ENCODE measurements at regions not wholly inside any gene's neighbourhood (a gene's known extent, or its start where the extent isn't known, plus 50 kb on each side); places are given as distances from the start of the nearest gene placed in this dataset.

DNA sequence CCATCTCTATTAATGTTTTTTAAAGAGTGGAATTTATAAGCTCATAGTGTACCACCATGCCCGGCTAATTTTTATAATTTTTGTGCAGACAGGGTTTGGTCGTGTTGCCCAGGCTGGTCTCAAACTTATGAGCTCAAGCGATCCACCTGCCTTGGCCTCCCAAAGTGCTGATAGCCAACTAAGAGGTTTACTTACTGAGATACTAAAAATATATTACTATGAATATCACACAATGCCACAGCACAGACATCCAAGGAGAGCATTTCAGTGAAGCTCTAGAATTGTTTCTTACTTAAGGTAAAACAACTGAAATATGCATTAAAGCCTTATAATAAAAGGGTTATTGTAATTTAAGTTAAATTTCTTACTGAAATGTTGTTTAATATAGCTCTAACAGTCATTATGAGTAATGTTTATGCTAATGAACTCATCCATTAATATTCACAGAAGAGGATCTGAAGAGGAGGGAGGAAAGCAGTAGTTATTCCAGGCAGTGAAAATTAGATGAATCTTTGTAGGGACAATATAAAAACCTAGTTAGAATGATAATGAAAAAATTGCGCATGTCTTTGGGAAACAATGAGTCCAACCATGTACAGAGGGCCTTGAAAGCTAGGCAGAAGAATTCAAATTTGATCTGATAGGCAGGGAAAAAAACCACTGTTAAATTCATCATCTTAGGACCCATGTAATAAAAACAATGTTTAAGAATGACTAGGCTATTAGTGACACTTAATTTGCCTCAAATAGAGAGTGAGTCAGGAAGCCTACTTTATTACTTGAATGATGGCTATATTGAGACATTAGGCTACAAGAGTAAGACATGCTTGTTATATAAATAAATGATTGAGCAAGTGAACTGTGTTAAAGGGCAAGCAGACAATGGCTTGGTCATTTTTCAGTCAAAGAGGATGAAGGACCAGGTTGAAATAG, 99.2 kb downstream of the SLC41A2 start:
- DNase-seq, result no peak

DNA sequence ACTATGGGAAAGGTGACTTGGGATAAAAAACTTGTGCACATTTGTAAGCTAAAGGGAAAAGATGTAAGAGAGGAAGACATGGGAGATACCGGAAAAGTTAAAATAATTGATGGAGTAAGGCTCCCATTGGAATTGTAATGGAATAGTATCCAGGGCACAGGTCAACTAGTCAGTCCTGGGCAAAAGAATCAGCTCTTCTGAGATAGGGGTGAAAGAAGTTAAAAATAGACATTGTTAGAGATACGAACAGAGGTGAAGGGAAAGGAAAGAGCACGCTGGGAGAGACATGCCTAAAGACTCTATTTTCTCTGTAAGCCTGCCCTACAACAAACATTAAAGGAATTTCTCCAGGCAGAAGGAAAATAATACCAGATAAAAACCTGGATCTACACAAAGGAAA, 101.6 kb downstream of the SLC41A2 start:
- DNase-seq, result no peak

DNA sequence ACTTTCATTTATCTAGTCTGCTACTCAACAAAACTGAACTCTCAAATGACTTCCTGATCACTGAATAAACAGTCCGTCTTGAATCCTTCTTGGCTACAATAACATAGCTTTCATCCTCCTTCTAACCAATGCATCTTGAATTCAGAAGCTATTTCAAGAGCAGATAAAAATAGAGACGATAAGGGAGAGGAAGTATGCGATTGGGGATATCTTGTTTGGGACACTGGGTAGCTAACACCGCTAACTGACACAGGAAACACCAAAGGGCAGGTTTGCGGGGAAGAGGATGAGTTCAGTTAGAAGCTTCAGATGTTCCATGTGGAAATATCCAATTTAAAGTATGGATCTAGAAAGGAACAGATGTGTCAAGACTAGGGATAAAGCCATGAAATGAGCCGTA, 102.5 kb downstream of the SLC41A2 start:
- no peak for DNase-seq

DNA sequence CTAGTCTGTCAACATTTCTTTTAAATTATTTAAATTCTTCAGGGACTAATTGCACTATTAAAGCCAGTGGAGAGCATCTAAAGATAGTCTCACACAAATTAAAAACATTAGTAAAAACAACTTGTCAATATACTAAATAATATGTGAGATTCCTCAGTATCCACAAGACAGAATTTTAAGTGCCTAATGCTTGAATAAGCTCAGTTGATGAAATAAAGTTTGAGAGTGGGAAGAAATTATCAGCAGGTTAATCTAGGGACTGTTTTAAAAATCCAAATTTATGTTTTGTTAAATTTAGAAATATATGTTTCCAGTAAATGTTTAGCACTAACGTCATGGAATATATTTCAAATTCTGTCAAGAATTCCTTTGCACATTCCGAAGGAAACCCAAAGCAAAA, 105.2 kb downstream of the SLC41A2 start:
- no peak for DNase-seq

DNA sequence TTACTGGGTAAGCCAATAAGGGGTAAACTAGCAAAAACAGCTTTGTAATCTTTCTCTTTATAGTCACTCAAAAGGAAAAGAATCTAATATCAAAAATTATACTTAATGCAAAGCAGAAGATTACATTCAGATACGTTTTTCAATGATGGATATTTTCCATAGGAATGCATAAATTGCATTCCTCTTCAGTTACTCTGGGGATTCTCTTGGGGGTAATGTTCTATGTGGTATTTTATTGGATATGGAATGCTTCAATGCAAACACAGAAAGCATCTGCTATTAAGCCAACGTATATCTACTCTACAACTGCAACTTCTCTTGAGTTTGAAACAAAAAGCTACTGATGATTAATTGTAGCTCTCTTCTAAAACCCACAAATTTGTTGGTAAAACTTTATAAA, 106.0 kb downstream of the SLC41A2 start:
- DNase-seq, result no peak

DNA sequence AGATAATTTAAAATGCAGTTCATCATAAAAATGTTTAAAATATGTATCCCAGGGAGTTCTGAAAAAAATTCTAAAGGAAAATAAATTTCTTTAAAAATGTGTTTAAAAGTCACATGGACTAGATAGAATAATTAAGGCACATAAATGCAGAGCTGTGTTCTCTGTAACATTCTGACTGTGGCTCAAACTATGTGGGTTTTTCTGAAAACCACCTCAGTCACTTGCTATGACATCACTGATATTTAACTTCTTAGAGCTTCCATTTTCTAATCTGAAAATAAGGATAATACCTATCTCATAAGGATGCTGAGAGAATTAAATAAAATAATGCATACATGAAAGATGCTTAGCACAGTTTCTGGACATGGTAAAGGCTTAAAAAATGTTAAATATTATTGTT, 107.3 kb downstream of the SLC41A2 start:
- DNase-seq, result no peak

DNA sequence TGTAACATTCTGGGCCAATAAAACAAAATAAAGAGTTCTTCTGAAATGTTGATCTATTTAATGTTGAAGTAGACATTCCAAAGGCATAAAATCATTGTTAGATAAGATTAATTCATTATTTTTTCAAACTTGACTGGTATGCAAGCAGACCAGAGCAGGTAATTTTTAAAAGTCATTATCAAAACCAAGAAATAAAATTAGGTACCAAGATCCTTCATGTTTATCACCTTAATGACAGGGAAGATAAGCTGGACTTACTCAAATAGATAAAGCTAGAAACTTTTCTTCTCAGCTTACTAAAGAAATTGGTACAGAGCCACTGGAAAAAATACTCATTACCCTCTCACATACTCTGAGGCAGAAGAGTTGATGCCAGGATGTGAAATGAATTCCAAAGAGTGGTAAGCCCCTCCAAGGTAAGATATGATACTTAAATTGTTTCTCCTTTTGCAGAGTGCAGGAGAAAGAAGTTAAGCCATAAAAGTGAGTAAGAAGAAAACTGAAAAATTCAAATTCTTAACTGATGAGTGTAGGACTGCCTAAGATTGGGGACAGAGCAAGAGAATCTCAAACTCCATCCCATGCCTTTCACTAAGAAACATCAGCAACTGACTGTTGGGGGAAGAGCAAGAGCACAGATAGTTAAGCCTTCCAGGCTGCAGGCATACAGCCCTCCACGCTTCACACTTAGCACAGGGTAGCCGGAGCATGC, 111.9 kb downstream of the SLC41A2 start:
- DNase-seq, result no peak

DNA sequence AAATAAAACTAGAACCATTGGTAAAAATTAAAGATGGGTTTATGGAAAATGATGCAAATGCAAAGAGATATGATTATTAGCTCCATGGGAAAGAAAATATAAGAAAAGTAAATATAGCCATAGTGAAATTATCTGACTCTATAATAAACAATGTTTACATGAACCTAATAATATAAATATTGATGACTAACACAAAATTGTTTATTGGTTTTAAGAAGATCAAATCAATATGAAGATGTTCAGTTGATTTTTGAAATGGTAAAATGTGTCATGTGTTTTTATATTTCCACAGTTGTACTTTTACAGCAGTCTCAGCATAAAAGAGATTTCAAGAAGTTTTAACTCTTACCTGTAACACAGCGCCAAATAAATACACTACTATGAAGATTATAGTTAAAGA, 114.0 kb downstream of the SLC41A2 start:
- no peak for DNase-seq

DNA sequence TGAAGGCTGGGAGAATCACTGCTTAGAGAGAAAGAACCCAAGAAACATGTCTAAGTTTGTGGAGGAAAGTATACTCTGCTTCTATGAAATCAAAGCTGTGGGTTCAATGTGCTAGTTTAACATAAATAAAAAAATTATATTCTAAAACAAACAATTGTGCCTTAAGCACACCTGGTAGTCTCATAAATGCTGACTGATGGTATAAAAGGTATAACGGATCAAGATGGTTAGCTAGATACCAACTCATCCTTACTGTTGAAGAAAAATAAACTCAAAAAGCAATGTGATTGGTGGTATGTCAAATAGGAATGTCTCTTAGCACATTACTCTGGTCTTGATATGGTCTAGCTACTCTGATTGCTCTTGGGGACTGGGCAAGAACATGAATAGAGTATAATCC, 117.8 kb downstream of the SLC41A2 start:
- DNase-seq, result no peak

DNA sequence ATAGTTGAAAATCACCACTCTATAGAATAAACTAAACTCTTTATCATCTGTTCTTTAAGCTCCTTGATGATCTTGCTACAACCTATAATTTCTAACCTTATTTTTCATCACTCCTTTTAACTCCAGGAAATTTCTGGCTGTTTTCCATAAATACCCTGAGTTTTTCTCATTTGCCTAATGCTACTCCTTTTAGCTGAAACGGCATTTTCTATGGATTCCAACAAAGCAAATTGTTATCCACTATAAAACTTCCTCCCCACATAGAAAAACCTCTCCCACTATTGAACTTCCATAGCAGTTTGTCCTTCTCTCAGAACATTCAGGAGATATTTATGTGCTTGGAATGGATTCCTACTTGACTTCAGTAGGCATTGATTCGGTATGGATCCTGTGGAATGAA, 122.8 kb downstream of the SLC41A2 start:
- DNase-seq, result no peak

DNA sequence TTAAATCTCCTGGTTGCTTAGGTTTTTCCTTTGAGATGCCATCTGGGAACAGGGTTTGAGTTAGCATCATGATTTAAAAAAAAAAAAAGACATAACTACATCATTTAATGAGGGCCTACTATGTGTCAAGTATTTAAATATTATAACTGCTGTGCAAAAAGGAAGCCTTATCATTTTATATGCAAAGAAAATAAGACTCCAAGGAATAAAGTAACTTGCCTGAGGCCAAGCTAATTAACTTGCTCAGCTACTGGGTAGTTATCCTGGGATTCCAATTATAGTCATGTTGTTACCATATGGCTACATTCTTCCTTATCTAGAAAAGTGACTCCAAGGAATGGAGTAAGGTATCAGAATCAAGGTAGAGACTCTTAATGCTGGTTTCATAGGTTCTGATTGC, 123.5 kb downstream of the SLC41A2 start:
- no peak for DNase-seq

DNA sequence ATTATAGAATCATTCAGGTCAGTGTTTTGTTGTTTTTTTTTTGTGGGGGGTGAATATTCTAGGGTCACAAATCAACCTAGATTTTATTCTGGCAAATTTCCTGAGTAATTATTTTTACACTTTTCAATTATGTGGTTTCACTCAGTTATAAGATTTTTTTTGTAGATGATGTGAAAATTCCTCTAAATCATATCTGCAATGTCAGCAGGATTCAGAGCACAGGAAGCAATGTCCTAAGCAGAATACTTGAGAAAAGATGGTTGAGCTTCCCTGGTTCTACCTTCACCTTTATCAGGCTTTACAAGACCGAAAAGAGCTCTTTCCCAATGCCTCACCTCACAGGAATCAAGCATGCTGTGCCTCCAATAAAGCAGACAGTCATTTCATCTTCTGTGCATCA, 124.3 kb downstream of the SLC41A2 start:
- DNase-seq, result no peak

DNA sequence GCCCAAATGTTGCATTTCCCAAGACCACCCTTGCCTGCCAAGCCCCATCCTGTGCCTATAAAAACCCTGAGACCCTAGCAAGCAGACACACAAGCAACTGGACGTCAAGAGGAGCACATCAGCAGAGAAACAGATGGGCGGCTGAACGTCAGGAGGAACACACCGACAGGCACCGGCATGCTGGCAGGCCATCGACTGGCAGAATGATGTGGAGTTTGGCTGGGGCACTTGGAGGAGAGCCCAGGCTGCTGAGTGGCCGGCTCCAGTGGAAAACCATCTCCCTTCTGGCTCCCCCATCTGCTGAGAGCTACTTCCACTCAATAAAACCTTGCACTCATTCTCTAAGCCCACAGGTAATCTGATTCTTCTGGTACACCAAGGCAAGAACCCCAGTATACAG, 130.1 kb downstream of the SLC41A2 start:
- no peak for DNase-seq

DNA sequence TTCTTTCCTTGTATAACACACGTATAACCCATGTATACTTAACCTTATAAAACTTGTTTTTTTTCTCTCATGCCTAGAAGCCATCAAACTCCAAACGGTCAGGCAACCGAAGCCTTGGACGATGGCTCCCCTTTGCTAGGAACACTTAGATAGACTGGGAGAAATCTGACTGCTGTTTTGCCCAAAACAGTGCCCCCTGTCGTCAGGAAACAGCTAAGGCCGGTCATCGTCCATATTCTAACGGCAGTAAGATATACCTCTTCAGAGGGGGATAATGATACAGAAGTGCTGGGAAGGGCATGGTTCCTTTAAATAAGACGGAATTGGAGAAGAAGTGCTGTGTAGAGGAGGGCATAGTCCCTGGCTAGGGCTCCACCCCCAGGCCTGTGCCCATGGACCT, 130.5 kb downstream of the SLC41A2 start:
- no peak for DNase-seq

DNA sequence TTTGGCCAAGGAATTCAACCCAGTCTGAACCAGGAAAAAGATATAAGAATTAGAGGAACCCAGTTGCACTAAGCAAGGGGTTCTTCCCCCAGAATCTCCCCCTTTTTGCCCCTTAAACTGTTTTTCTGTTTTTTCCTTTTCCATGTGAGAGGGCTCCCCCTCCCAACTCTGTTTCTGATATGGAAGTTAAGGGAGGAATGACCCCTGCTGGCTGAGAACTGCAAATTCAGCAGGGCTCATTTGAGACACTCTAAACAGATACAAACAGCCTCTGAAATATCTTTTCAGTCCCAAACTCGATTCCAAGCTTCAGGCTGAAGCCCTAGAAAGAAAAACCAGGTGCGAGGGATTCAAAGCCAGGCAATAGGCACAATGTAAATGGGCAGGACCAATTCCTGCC, 132.7 kb downstream of the SLC41A2 start:
- DNase-seq, result no peak

DNA sequence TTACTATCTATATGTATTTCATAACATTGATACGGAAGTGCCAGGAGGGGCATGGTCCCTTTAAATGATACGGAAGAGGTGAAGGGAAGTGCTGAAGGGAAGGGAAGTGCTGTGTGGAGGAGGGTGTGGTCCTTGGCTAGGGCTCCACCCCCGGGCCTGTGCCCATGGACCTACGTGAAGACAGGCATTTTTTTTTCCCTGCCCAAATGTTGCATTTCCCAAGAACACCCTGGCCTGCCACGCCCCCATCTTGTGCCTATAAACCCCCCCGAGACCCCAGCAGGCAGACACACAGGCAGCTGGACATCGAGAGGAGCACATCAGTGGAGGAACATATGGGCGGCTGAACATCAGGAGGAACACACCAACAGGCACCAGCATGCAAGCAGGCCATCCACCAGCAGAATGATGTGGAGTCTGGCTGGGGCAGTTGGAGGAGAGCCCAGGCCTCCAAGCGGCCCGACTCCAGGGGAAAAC, 134.1 kb downstream of the SLC41A2 start:
- no peak for DNase-seq

DNA sequence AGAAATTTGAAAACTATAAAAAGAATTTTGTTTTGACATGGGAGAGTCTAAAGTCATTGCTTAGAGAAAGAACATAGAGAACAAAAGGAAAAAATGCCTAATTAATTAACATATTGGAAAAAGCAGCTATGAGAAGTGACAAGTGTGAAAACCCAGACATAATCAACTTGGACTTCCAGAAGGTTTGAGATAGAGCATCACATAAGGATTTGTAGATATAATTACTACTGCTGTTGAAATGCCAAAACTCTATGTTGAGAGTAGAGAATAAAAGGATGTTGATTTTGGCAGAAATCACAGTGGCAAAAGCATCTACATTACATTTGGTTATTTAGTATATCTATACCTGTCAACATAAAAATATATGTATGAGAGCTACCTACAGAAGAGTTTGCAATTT, 135.1 kb downstream of the SLC41A2 start:
- DNase-seq, result no peak

DNA sequence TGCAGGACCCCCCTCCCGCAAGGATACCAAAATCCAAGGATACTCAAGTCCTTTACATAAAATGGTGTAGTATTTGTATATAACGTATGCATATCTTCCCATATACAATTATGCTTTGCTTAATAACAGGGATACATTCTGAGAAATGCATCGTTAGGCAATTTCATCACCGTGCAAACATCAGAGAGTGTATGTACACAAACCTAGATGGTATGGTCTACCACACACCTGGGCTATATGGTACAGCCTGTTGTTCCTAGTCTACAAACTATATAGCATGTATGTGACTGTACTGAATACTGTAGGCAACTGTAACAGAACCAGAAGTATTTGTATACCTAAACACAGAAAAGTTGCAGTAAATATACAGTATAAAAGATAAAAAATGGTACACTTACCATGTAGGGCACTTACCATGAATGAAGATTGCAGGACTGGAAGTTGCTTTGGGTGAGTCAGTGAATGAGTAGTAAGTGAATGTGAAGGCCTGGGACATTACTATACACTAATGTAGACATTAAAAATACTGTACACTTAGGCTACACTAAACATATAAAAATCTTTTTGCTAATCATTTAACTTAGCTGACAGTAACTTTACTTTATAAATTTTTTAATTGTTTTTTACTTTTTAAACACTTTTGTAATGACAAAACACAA, 141.1 kb downstream of the SLC41A2 start:
- no peak for DNase-seq

DNA sequence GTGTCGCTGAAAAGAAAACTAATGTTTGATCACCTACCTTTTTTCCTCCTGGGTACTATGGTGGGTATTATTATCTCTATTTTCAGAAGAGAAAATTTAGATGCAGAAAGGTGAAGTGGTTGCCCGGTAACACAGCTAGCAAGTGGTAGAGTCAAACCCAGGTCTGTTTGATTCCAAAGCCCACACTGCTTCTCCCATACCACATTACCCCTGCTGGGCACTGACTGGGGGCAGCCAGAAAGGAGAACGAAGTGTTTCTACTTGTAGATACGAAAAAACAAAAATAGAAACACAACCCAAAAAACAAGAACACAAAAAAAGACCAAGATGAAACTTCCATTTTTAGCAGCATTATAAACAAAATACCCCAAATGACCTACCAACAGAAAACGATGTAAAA, 142.2 kb downstream of the SLC41A2 start:
- DNase-seq, result no peak

DNA sequence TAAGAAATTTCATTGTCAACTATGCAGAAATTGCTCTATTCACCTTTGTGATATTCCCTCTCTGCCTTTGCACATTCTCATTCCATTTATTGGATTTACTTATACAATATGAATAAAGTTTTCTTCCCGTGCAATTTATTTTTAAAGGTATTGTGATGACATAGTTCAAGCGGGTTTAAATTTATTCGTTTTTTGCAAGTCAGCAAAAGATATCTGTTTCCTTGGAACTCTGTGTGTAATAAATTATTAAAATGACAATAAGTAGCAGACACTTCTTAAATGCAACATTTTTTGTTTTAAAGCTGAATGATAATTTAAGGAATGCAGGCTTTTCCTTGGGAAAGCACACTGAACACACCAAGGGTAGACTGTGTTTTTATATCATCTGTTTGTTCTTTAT, 143.1 kb downstream of the SLC41A2 start:
- no peak for DNase-seq

Measured in activated naive CD4-positive, alpha-beta T cell treated with anti-CD3 and anti-CD28 coated beads, Interleukin-2, amount 50 U/mL, for 16 hours (primary cell).